ENCODE measurements at regions not wholly inside any gene's neighbourhood (a gene's known extent, or its start where the extent isn't known, plus 50 kb on each side); places are given as distances from the start of the nearest gene placed in this dataset.

DNA sequence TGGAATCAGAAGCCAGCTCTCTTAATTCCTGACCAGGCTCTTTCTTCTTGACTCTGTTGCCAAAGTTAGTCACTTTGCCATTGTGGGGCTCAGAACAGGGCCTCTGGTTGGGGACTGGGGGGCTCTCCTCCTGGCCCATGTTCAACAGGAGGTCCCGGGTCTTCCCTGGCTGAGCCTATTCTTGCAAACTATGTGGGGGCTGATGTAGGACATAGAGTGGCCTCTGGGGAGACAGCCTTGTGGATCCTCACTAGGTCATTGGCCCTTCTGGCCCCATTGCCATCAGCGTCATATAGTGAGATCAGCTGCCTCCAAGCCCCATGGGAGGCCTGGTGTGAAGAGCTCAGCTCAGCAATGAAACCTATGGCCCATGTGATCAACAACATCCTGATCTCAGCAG, 77.6 kb upstream of the LEP start:
- Mint-ChIP-seq H3K27ac (no peak overlapping the region), H3K4me1 (ENCODE audit: low read depth) (peaks cover 3% of the 10 kb centered on the region), H3K9me3 (no peaks in the 10 kb centered on the region), H3K27me3 (ENCODE audit: low read depth) (peaks cover 53% of the 10 kb centered on the region), H3K4me3 (no peak overlapping the region), H3K36me3 (ENCODE audit: low read depth) (no peaks in the 10 kb centered on the region)
- no peak for DNase-seq (ENCODE audit: low spot score)

DNA sequence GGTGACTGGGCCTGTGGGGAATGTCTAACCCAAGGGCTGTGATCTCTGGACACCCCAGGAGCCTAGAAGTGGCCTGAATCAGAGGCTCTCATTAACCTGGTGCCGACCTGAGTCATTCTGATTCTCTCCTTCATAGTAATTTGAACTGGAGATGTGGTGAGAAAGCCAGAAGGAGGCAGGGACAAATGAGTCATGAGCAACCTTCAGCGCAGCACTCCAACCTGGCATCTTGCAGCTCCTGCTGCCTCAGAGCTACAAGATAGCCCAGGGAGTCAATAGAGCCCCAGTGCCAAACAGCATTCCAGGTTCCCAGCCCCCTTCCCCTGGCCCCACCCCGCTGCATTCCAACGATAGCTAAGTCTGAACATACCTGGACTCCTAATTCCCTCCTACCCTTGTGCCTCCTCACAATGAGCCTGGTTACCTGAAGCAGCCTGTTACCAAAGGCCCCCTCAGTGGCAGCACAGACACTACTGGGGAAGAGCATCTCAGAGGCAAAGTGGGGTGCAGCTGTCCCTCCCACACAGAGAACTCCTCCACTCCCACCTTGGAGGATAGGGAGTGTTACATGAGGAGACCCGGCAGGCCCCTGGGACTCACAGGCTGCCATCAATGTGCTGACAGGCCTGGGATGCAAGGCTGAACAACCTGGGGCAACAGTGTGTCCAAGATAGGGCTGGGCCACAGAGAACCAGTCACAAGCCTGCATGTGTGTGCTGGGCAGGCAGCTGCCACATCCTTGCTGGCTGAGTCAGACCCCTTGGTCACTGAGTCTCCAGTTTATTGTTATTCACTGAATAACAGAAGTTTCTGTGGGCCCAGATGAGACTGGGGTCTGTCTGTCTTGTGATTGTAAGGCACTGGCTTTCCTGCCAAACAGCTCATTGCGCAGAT, 76.8 kb upstream of the LEP start:
- Mint-ChIP-seq H3K27ac (no peak overlapping the region), H3K4me3 (no peak overlapping the region), H3K4me1 (ENCODE audit: low read depth) (peaks cover 4% of the 10 kb centered on the region)

GRCh38 chr7:128164955-128165670, 76.0 kb upstream of the LEP start:
- peaks cover 4% of the 10 kb centered on the region for H3K4me1 Mint-ChIP-seq (ENCODE audit: low read depth)
- H3K27me3 Mint-ChIP-seq (ENCODE audit: low read depth), result peaks cover 63% of the 10 kb centered on the region
- no peaks in the 10 kb centered on the region for H3K9me3 Mint-ChIP-seq
- no peak overlapping the region for H3K27ac Mint-ChIP-seq
- H3K36me3 Mint-ChIP-seq (ENCODE audit: low read depth), result no peaks in the 10 kb centered on the region
- H3K4me3 Mint-ChIP-seq, result no peak overlapping the region
- DNase-seq (ENCODE audit: low spot score), result no peak

More for the DNA sequence above, 76.8 kb upstream of the LEP start:
- no peak for DNase-seq (ENCODE audit: low spot score)
- Mint-ChIP-seq H3K36me3 (ENCODE audit: low read depth) (no peaks in the 10 kb centered on the region), H3K9me3 (no peaks in the 10 kb centered on the region), H3K27me3 (ENCODE audit: low read depth) (peaks cover 60% of the 10 kb centered on the region)

GRCh38 chr7:128165927-128166420, 75.1 kb upstream of the LEP start:
- no peaks in the 10 kb centered on the region for H3K9me3 Mint-ChIP-seq
- H3K27me3 Mint-ChIP-seq (ENCODE audit: low read depth), result peaks cover 69% of the 10 kb centered on the region
- H3K4me1 Mint-ChIP-seq (ENCODE audit: low read depth), result peaks cover 4% of the 10 kb centered on the region
- H3K36me3 Mint-ChIP-seq (ENCODE audit: low read depth), result no peaks in the 10 kb centered on the region
- no peak overlapping the region for H3K27ac Mint-ChIP-seq
- DNase-seq (ENCODE audit: low spot score), result no peak
- no peak overlapping the region for H3K4me3 Mint-ChIP-seq

- H3K27ac Mint-ChIP-seq, result no peak overlapping the region
- peaks cover 69% of the 10 kb centered on the region for H3K27me3 Mint-ChIP-seq (ENCODE audit: low read depth)
- no peaks in the 10 kb centered on the region for H3K9me3 Mint-ChIP-seq
- no peak for DNase-seq (ENCODE audit: low spot score)
- H3K36me3 Mint-ChIP-seq (ENCODE audit: low read depth), result no peaks in the 10 kb centered on the region
- H3K4me1 Mint-ChIP-seq (ENCODE audit: low read depth), result peaks cover 4% of the 10 kb centered on the region
- peak overlapping the region; percentile 18 for H3K4me3 Mint-ChIP-seq
Measured at GRCh38 chr7:128166603-128167041, 74.5 kb upstream of the LEP start.

DNA sequence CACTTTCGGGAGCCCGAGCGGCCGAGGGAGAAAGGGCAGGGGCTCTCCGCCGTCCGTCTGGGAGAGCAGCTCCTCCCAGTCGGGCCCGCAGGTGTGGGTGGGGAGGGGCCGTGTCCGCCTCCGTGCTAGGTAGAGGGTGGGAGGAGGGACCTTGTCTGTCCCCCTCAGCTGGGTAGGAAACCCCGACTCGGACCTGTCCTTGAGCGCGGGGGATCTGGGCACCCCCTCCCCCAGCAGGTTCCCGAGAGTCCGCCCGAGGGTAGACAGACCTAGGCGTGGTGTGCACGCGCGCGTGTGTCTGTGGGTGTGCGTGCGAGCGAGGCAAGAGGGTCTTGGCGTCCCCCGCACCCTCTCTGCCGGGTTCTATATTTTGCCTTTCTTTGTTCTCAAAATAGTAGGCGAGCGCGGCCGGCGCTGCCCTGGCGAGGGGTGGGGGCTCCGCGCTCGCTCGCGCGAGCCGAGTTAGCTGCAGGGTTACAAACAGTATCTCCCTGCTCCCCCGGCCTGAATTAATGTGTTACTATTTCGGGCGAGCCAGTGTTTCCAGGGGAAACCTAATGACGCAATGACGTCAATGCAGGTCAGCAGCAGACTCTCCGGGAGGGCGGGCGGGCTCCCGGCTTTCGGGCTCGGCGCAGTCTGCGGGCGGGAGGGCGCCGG, 73.9 kb upstream of the LEP start:
- no peak overlapping the region for H3K27ac Mint-ChIP-seq
- H3K4me1 Mint-ChIP-seq (ENCODE audit: low read depth), result peaks cover 4% of the 10 kb centered on the region
- H3K36me3 Mint-ChIP-seq (ENCODE audit: low read depth), result no peaks in the 10 kb centered on the region
- no peak for DNase-seq (ENCODE audit: low spot score)
- peaks cover 66% of the 10 kb centered on the region for H3K27me3 Mint-ChIP-seq (ENCODE audit: low read depth)
- H3K9me3 Mint-ChIP-seq, result no peaks in the 10 kb centered on the region
- H3K4me3 Mint-ChIP-seq, result peak overlapping the region; percentile 61

DNA sequence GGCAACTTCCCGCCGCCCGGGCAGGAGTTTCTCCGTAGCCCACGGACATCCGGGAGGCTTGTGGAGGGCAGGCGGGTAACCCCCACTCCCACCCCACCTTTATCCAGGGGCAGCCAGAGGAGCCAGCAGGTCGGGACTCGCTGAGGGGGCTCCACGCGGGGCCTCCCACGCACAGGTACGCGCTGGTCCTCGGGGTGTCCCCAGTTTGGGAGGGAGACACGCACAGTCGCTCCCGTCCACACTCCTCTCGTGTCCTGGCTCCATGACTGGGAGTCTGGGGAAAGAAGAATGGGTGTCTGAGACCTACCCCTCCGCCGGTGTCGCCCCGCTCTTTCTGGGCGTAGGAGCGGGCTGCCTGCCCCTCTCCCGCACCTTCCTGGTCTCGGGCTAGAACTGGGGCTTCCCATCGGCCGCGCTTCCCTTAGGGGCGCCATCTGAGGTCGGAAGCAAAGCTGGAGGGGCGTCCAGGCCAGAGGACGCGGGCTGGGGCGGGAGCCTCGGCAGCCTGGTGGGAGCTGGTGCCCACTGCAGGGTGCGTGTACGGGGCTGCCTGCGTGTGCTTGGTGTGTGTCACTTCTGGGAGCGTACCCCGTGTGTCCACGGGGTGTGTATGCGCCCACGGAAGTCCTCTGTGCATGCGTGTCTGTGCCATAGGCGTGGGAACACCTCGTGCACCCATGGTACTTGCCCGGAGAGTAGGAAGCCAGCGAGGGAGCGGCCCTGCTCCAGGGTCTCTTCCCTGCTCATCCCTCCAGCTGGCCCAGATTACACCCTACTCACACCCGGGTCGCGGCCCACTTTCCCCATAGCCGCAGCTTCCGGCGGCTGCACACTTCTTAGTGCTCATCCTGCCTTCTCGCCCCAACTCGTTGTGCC, 73.0 kb upstream of the LEP start:
- no peak overlapping the region for H3K27ac Mint-ChIP-seq
- no peaks in the 10 kb centered on the region for H3K36me3 Mint-ChIP-seq (ENCODE audit: low read depth)
- H3K4me1 Mint-ChIP-seq (ENCODE audit: low read depth), result peaks cover 4% of the 10 kb centered on the region
- peaks cover 60% of the 10 kb centered on the region for H3K27me3 Mint-ChIP-seq (ENCODE audit: low read depth)
- no peak for DNase-seq (ENCODE audit: low spot score)
- H3K9me3 Mint-ChIP-seq, result no peaks in the 10 kb centered on the region
- peak overlapping the region; percentile 41 for H3K4me3 Mint-ChIP-seq

GRCh38 chr7:128168667-128169210, 72.3 kb upstream of the LEP start:
- H3K36me3 Mint-ChIP-seq (ENCODE audit: low read depth), result no peaks in the 10 kb centered on the region
- peak overlapping the region; percentile 41 for H3K4me3 Mint-ChIP-seq
- peaks cover 60% of the 10 kb centered on the region for H3K27me3 Mint-ChIP-seq (ENCODE audit: low read depth)
- DNase-seq (ENCODE audit: low spot score), result no peak
- no peak overlapping the region for H3K27ac Mint-ChIP-seq
- no peaks in the 10 kb centered on the region for H3K9me3 Mint-ChIP-seq
- H3K4me1 Mint-ChIP-seq (ENCODE audit: low read depth), result peaks cover 6% of the 10 kb centered on the region

DNA sequence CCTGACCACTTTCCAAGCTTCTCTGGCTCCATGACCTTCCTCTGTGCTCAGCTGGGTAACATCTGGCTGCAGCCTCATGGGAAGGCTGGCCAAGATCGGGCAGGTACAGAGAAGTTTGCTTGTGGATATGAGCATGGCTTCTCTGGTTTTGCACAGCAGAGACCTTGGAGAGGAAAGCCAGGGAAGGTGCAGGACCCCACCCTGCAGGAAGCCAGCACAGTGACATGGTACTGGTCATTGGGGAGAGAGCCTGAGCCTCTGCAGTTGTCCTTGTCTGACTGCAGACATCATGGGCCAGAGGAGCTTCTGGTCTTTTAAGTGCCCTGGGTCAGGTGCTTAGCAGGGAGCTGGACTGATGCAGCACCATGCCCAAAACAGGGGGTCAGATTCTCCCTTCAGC, 70.6 kb upstream of the LEP start:
- no peaks in the 10 kb centered on the region for H3K36me3 Mint-ChIP-seq (ENCODE audit: low read depth)
- no peak overlapping the region for H3K4me3 Mint-ChIP-seq
- DNase-seq (ENCODE audit: low spot score), result no peak
- no peaks in the 10 kb centered on the region for H3K9me3 Mint-ChIP-seq
- peaks cover 6% of the 10 kb centered on the region for H3K4me1 Mint-ChIP-seq (ENCODE audit: low read depth)
- H3K27me3 Mint-ChIP-seq (ENCODE audit: low read depth), result peaks cover 62% of the 10 kb centered on the region
- H3K27ac Mint-ChIP-seq, result no peak overlapping the region

DNA sequence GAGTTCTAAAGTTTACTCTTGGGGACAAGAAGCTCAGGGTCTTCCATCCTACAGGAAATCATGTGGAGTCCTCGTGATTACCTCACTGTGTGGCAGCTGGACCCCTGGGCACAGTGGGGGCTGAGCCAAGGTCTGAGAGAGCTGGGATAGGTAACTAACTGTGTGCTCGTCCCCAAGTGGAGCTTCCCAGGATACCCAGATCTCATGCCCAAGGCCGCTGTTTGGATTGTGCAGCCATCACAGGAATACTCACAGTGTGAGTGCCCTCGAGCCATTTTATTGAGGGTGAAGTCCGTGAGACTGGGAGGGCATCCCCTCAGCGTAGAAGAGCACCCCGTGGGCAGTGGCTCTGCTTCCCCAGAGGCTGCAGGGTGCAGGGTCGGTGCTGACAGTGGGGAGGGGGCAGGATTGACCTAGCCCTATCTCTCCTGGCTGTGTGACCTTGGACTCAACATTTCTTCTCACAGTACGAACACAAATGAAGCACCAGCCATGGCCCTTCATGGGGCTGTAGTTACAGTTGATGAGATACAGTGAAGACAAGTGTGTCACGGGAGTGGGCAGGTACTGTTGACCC, 69.6 kb upstream of the LEP start:
- Mint-ChIP-seq H3K4me1 (ENCODE audit: low read depth) (peaks cover 6% of the 10 kb centered on the region), H3K9me3 (no peaks in the 10 kb centered on the region), H3K4me3 (no peak overlapping the region), H3K36me3 (ENCODE audit: low read depth) (no peaks in the 10 kb centered on the region), H3K27me3 (ENCODE audit: low read depth) (peaks cover 55% of the 10 kb centered on the region), H3K27ac (no peak overlapping the region)
- no peak for DNase-seq (ENCODE audit: low spot score)

DNA sequence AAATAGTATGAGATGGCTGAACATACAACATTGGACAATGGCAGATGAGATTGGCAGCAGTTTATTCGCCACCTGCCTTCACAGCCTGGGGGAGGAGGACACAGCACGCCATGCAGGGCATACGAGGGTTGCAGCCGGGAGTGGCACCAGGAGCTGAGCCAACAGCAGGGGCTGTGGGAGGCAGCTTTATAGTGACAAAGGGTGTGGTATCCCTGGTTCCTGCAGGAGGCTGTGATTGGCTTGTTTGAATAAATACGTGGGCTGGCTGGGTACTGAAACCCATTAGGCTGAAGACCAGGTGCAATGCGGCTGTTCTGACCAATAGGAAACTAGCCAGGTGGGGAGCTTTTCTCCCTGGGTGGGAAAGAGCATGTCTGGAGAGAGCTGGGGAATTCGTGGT, 68.9 kb upstream of the LEP start:
- Mint-ChIP-seq H3K4me1 (ENCODE audit: low read depth) (peaks cover 6% of the 10 kb centered on the region), H3K4me3 (no peak overlapping the region), H3K27me3 (ENCODE audit: low read depth) (peaks cover 56% of the 10 kb centered on the region), H3K9me3 (no peaks in the 10 kb centered on the region), H3K27ac (no peak overlapping the region), H3K36me3 (ENCODE audit: low read depth) (no peaks in the 10 kb centered on the region)
- no peak for DNase-seq (ENCODE audit: low spot score)

DNA sequence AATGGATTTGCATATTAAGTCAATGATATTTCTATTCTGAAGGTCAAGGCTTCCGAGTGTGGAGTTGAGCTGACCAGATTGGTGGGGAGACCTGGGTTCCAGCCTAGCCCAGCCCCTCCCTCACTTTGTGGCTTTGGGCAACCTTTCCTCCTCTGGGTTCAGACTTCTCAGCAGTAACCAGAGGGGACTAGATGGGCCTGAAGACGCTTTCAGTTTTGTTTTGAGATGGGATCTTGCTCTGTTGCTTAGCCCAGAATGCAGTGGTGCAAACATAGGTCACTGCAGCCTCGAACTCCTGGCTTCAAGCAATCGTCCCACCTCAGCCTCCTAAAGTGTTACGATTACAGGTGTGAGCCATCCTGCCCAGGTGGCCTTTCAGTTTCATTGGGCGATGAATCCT, 68.1 kb upstream of the LEP start:
- peaks cover 58% of the 10 kb centered on the region for H3K27me3 Mint-ChIP-seq (ENCODE audit: low read depth)
- H3K36me3 Mint-ChIP-seq (ENCODE audit: low read depth), result no peaks in the 10 kb centered on the region
- no peak for DNase-seq (ENCODE audit: low spot score)
- H3K27ac Mint-ChIP-seq, result no peak overlapping the region
- H3K4me3 Mint-ChIP-seq, result no peak overlapping the region
- peaks cover 6% of the 10 kb centered on the region for H3K4me1 Mint-ChIP-seq (ENCODE audit: low read depth)
- H3K9me3 Mint-ChIP-seq, result no peaks in the 10 kb centered on the region

- H3K27ac Mint-ChIP-seq, result no peak overlapping the region
- no peaks in the 10 kb centered on the region for H3K36me3 Mint-ChIP-seq (ENCODE audit: low read depth)
- DNase-seq (ENCODE audit: low spot score), result no peak
- peaks cover 1% of the 10 kb centered on the region for H3K4me1 Mint-ChIP-seq (ENCODE audit: low read depth)
- H3K9me3 Mint-ChIP-seq, result no peaks in the 10 kb centered on the region
- H3K4me3 Mint-ChIP-seq, result no peak overlapping the region
- H3K27me3 Mint-ChIP-seq (ENCODE audit: low read depth), result peaks cover 53% of the 10 kb centered on the region
Measured at GRCh38 chr7:128174386-128174785, 66.7 kb upstream of the LEP start.
